Posterior cingulate gyrus (tissue), 11 donors: ENCODE measurements at regions not wholly inside any gene's neighbourhood (a gene's known extent, or its start where the extent isn't known, plus 50 kb on each side); places are given as distances from the start of the nearest gene placed in this dataset.
A peak's percentile ranks its signal among the peaks of the same experiment; 100 is the strongest.

Experiments
- DNase-seq, 10 donors: peaks; one replicate each; pipeline versions ENCODE4 v3.0.0 to v3.0.0-alpha.2; 2020 to 2021; ENCODE audit warnings: mixed read lengths in 3 of 10
- intact Hi-C: fragments of 100-400 bp; cut with DNase I; formaldehyde crosslinking; loops from one replicate; pipeline ENCODE4 v1.15.1; 2023

- intact Hi-C loops, result no loop called here
- peak in 1 of 10 donors; percentile 29 for DNase-seq
Observed at GRCh38 chr4:114161809-114162208, 182.4 kb upstream of the ARSJ start.

- intact Hi-C loops, result no loop called here
- DNase-seq, result no peak
Observed at GRCh38 chr4:114163051-114163450, 183.6 kb upstream of the ARSJ start.

- intact Hi-C loops, result no loop called here
- no peak for DNase-seq
Observed at GRCh38 chr4:114173968-114174367, 194.5 kb upstream of the ARSJ start.

GRCh38 chr4:114177628-114178027 is 198.2 kb upstream of the ARSJ start:
- intact Hi-C loops, result no loop called here
- DNase-seq, result no peak

- intact Hi-C loops, result no loop called here
- no peak for DNase-seq
Observed at GRCh38 chr4:114178392-114178791, 198.9 kb upstream of the ARSJ start.

GRCh38 chr4:114180481-114180880 is 201.0 kb upstream of the ARSJ start:
- peak in 7 of 10 donors; percentile 4 to 83 (median 42) for DNase-seq
- intact Hi-C loops, result loop anchor here (10.0 kb wide), 1 partner anchor 786 kb away; no protein-coding TSS in a partner anchor

- intact Hi-C loops, result loop anchor here (10.0 kb wide), 1 partner anchor 790 kb away; no protein-coding TSS in a partner anchor
- DNase-seq, result no peak
Observed at GRCh38 chr4:114184901-114185300, 205.5 kb upstream of the ARSJ start.

- intact Hi-C loops, result loop anchor here (10.0 kb wide), 1 partner anchor 793 kb away; no protein-coding TSS in a partner anchor
- no peak for DNase-seq
Observed at GRCh38 chr4:114187592-114187991, 208.1 kb upstream of the ARSJ start.

- no peak for DNase-seq
- intact Hi-C loops, result no loop called here
Observed at GRCh38 chr4:114191496-114191895, 212.0 kb upstream of the ARSJ start.

GRCh38 chr4:114192854-114193253 is 213.4 kb upstream of the ARSJ start:
- DNase-seq, result no peak
- intact Hi-C loops, result no loop called here

GRCh38 chr4:114193624-114194399 is 214.4 kb upstream of the ARSJ start:
- intact Hi-C loops, result no loop called here
- no peak for DNase-seq

- DNase-seq, result no peak
- intact Hi-C loops, result no loop called here
Observed at GRCh38 chr4:114196606-114197005, 217.2 kb upstream of the ARSJ start.

- no peak for DNase-seq
- intact Hi-C loops, result no loop called here
Observed at GRCh38 chr4:114200026-114200425, 220.6 kb upstream of the ARSJ start.

GRCh38 chr4:114205261-114205660 is 225.8 kb upstream of the ARSJ start:
- intact Hi-C loops, result no loop called here
- no peak for DNase-seq

- DNase-seq, result no peak
- intact Hi-C loops, result no loop called here
Observed at GRCh38 chr4:114208574-114209151, 229.2 kb upstream of the ARSJ start.

- DNase-seq, result no peak
- intact Hi-C loops, result no loop called here
Observed at GRCh38 chr4:114209584-114209983, 230.1 kb upstream of the ARSJ start.

GRCh38 chr4:114211556-114211955 is 232.1 kb upstream of the ARSJ start:
- DNase-seq, result no peak
- intact Hi-C loops, result no loop called here

GRCh38 chr4:114217150-114217817 is 237.8 kb upstream of the ARSJ start:
- peak in 2 of 10 donors; percentile 70 to 77 for DNase-seq

GRCh38 chr4:114223580-114223979 is 244.1 kb upstream of the ARSJ start:
- intact Hi-C loops, result no loop called here
- no peak for DNase-seq

More at GRCh38 chr4:114217150-114217817, 237.8 kb upstream of the ARSJ start:
- intact Hi-C loops, result no loop called here

GRCh38 chr4:114225436-114225835 is 246.0 kb upstream of the ARSJ start:
- no peak for DNase-seq
- intact Hi-C loops, result no loop called here

GRCh38 chr4:114226179-114226578 is 246.7 kb upstream of the ARSJ start:
- no peak for DNase-seq
- intact Hi-C loops, result no loop called here
